ENCODE measurements at regions not wholly inside any gene's neighbourhood (a gene's known extent, or its start where the extent isn't known, plus 50 kb on each side); places are given as distances from the start of the nearest gene placed in this dataset.

GRCh38 chr13:64377606-64378005, 2852.5 kb downstream of the PCDH9 start:
- no peak overlapping the region for H2BK15ac ChIP-seq (ENCODE audit: low read depth, low read length)
- WGBS (ENCODE audit: extremely low coverage, insufficient read length, low lambda C conversion rate), result no CpG with 5 or more reads among the region's 1 CpG
- no peak overlapping the region for H3K27ac ChIP-seq (ENCODE audit: insufficient read length, low read depth, low read length)
- no peaks in the 10 kb centered on the region for H3K27me3 Mint-ChIP-seq (ENCODE audit: low read depth)
- H2AFZ ChIP-seq (ENCODE audit: low read length), result no peak overlapping the region
- no peak overlapping the region for H3K4me3 Mint-ChIP-seq
- peaks cover 9 to 18% (median 12%) of the 10 kb centered on the region in 3 experiments for H3K36me3 Mint-ChIP-seq (ENCODE audit: insufficient read depth in 1 of 3, low read depth in 3 of 3)
- no peak overlapping the region for H3K14ac ChIP-seq (ENCODE audit: insufficient read depth, low read length)
- H3T11ph ChIP-seq (ENCODE audit: low read length), result no peak overlapping the region
- H3K4me2 ChIP-seq (ENCODE audit: insufficient read depth, insufficient read length, low read length), result no peak overlapping the region
- no peak for DNase-seq
- no peak overlapping the region for H3K56ac ChIP-seq (ENCODE audit: insufficient read length, low read depth, low read length)
- no peaks in the 10 kb centered on the region for H3K79me1 ChIP-seq (ENCODE audit: insufficient read depth, low read depth, low read length, poor library complexity, severe bottlenecking)
- no peak overlapping the region for H2BK120ac ChIP-seq (ENCODE audit: low read depth, low read length, poor library complexity, severe bottlenecking)
- H4K91ac ChIP-seq (ENCODE audit: insufficient read length, low read depth, low read length), result no peak overlapping the region
- no peak overlapping the region for H3K4ac ChIP-seq (ENCODE audit: low read depth, low read length)
- H3K27ac Mint-ChIP-seq, result no peak overlapping the region
- H4K5ac ChIP-seq (ENCODE audit: insufficient read length, low read depth, low read length), result no peak overlapping the region
- no peak overlapping the region for H2BK12ac ChIP-seq (ENCODE audit: insufficient read length, low read depth, low read length)
- no peaks in the 10 kb centered on the region for H3K4me1 Mint-ChIP-seq
- no peak overlapping the region for H2AK5ac ChIP-seq (ENCODE audit: insufficient read length, low read length)
- no peaks in the 10 kb centered on the region for H3K27me3 ChIP-seq (ENCODE audit: insufficient read depth, low read length)
- H3K9me3 Mint-ChIP-seq, result peaks cover 15 to 20% of the 10 kb centered on the region in 2 experiments
- no peak overlapping the region for H3K9ac ChIP-seq (ENCODE audit: extremely low read depth, insufficient read length, low read length)
- H2BK5ac ChIP-seq (ENCODE audit: insufficient read length, low read length), result no peak overlapping the region
- H3K9me3 ChIP-seq (ENCODE audit: control insufficient read depth, low read depth, low read length), result no peaks in the 10 kb centered on the region
- no peaks in the 10 kb centered on the region for H3K4me1 ChIP-seq (ENCODE audit: insufficient read depth, low read length)
- no peaks in the 10 kb centered on the region for H3K79me2 ChIP-seq (ENCODE audit: insufficient read depth, low read length)
- H2BK20ac ChIP-seq (ENCODE audit: low read depth, low read length, poor library complexity, severe bottlenecking), result no peak overlapping the region
- H4K8ac ChIP-seq (replicated peaks; ENCODE audit: insufficient read length, low read depth, low read length), result no peak overlapping the region
- no peaks in the 10 kb centered on the region for H4K20me1 ChIP-seq (ENCODE audit: control insufficient read depth, insufficient read depth, insufficient read length)
- no peaks in the 10 kb centered on the region for H3K23me2 ChIP-seq (ENCODE audit: insufficient read length, low read depth, low read length, poor library complexity, severe bottlenecking)
- no peak overlapping the region for H3K23ac ChIP-seq (ENCODE audit: insufficient read length, low read depth, low read length)
- TF ChIP-seq CTCF (conservative IDR thresholded peaks at IDR 0.05), result no peak
- H3K18ac ChIP-seq (ENCODE audit: insufficient read length, low read depth, low read length), result no peak overlapping the region
